ENCODE measurements at regions not wholly inside any gene's neighbourhood (a gene's known extent, or its start where the extent isn't known, plus 50 kb on each side); places are given as distances from the start of the nearest gene placed in this dataset.
"Not testable (repeated sequence)": the region's sequence is repeated elsewhere in the genome, so short reads cannot be mapped to it uniquely, and the experiment has no call there.

DNA sequence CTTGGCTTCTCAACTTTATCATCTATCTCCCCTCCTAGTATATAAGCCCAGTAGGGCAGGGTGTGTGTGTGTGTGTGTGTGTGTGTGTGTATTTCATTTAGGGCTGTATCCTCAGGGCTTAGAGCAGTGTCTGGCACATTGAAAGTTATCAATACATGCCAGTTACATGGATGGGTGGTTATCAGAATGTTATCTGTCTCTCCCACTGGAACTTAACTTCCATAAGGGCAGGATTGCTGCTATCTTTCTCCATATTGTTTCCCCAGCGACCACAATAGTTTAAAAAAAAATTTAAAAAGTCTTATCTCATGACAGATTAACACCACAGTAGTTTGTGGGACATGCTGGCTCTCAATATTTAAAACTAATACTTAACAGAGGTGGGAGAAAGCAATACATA lies 488.9 kb downstream of the PLCL1 start:
- no peak for DNase-seq (ENCODE audit: low read depth)

DNA sequence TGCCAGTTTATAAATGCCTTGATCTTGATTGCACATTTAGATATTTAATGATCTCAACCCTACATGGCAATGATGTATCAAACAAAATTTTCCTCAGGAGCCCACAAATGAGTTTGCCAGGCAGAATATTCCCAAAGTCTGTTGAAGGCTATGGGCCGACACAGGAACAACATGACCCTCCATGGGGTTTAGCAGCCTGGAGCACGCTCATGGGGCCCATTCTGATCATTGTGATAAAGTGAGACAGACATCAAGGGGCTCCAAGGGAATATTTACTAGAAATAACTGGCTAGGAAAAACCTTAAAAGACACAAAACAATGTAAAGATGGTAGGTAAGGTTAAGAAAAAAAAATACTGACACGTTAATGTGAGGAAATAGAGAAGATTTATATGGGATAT lies 485.4 kb downstream of the PLCL1 start:
- no peak for DNase-seq (ENCODE audit: low read depth)

DNA sequence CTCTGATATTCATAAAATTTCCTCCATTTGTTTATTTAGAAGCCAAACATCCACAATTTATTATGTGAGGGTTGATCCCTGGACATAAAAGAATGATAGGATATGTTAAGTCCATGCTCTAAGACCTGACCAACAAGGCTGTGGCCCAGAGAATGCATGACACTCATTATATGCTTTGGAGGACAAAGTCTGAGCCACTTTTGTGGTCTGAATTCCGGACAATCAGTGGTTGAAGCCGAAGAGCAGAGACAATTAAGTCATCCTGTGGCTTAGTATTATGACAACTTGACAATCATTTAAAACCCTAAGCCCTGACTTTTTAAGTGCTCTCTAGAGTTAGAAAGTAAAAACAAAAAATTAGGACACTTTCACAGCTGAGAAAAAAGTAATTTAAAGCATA lies 483.3 kb downstream of the PLCL1 start:
- no peak for DNase-seq (ENCODE audit: low read depth)

DNA sequence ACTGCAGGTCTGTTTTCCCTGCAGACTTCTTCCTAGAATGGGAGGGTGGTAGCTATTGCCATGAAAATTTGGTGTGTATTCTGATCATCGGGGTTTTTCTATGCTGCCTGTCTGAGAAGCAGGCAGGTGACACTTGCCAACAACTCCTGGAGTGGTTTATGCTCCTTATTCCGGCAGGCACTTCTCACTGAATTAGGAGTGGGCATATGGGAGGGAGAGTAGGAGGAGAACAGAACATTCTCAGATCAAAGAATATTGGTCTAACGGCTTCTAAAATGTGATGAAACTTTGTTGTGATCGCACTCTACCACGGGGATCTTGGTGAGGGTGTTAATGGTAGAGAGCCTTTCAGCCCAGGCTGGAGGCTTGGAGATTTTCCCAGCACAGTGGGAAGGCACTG lies 480.8 kb downstream of the PLCL1 start:
- no peak for DNase-seq (ENCODE audit: low read depth)

DNA sequence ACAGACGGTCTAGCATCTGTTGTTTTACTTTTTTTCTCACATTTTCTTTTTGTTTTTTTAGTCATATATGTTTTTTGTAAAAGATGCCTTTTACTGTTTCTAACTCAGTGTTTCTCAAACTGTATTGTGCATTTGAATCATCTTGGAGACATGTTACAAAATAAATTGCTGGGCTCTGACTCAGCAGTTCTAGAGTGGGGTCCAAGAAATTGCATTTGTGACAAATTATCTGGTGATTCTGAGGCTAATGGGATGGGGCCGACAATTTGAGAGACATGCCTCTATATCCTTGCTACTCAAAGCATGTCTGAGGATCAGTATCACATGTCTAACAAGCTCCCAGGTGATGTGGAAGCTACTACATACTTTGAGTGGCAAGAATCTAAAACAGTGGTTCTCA lies 478.8 kb downstream of the PLCL1 start:
- DNase-seq (ENCODE audit: low read depth): peak; percentile 25

DNA sequence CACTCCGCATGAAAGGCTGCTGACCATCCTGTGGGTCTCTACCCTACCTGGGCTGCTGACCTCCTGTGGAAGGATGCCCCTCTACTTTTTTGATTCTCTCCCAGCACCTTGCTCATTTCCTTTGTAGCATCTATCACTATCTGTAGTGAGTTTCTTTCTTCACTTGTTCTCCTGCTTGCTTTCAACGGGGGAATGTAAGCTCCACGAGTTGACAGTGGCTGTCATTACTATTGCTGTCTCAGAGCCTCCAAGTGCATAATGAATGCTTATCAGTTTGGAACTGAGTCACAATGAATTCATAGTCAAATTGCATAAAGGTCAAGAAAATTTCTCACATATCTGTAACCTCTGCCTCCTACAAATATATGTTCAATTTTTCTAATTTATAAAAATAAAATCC lies 477.7 kb downstream of the PLCL1 start:
- DNase-seq (ENCODE audit: low read depth): no peak

DNA sequence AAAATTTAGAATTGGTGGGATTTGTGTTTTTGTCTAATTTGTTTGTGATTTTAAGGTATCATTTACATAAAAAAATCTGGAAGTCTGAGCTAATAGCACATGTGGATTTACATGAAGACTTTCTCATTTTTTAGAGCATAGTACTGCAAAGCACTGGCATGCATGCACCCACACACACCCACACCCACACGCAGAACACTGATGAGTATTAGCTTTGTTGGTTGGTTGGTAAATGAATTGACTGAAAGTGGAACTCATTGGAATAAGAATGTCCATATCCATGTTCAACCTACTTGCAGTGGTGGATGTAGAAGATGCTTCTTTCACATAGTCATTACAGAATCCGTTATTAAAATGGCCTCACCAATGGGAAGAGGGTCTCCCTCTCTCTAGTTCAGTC lies 475.8 kb downstream of the PLCL1 start:
- DNase-seq (ENCODE audit: low read depth): no peak

DNA sequence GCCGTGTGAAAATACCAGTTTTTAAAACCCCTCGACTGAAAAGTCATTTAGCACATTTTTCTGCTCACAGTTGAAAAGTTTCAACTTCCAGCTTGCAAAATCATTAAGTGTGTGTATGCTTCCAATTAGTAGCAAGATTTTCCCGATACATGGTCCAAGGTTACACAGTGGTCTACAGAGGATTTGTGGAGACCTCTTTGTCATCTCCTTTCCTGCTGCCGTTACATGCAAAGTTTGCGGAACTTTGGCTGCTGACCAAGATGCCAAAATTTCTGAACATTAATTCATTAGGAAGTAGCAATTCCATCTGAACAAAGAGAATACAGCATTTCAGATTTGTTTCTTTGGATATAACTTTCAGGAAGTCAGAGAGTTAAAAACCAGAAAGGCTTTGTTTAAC lies 474.6 kb downstream of the PLCL1 start:
- DNase-seq (ENCODE audit: low read depth): no peak

DNA sequence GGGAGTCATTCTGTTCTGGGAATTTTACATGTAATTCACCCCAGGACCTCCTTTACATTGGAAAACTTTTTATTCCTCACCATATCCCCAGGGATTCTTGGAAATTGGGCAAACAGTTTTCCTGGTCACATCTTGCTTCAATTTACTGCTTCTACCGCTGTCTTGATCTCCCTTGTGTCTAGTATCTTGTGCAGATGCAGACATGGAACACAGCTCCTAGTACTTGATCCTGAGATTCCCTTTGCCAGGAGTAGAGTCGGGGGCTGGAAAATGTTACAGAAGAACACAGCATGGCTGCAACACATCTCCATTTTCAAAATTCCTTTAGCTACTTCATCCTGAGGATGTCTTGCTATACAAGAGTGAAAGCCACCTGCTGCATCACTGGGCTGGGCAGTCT lies 472.8 kb downstream of the PLCL1 start:
- no peak for DNase-seq (ENCODE audit: low read depth)

DNA sequence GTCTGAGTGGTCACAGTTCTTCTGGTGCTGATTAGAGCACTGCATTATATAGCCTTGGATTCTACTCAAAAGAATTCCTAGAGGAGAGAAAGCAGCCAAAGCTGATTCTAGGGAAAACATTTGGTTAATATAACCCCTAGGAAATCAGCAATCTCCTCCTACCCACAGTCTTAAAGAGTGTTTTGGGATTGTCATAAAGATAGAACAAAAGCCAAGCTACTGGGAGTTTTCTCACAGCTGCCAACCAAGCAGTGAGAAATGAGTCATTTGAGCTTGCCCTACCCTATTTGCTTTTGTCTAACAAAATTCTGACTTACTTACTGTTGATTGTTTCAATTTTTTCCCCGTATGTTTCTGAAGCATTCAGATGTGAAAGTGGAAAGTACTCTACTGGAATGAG lies 469.3 kb downstream of the PLCL1 start:
- DNase-seq (ENCODE audit: low read depth): peak; percentile 8

DNA sequence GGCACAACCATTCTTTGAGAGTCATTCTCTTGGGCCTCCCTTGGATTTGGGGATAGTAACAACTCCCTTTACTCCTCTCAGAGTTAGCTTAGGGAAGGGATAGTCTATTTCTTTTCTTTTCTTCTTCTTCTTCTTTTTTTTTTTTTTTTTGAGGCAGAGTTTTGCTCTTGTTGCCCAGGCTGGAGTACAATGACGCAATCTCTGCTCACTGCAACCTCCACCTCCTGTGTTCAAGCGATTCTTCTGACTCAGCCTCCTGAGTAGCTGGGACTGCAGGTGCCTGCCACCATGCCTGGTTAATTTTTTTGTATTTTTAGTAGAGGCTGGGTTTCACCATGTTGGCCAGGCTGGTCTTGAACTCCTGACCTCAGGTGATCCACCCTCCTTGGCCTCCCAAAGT lies 465.8 kb downstream of the PLCL1 start:
- DNase-seq (ENCODE audit: low read depth): not testable (repeated sequence)

DNA sequence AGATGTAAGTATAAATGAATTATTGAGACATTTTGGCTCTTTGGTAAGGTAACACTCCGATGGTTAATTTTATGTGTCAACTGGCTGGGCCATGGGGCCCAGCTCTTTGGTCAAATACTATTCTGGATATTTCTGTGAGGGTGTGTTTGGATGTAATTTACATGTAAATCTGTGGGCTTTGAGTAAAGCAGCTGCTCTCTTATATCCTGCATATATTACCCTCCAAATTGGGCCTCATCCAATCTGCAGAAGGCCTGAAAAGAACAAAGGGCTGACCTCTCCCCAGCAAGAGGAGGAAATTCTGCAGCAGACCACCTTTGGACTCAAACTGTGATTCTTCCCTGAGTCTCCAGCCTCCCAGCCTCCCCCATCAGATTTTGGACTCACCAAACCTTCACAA lies 464.1 kb downstream of the PLCL1 start:
- no peak for DNase-seq (ENCODE audit: low read depth)

DNA sequence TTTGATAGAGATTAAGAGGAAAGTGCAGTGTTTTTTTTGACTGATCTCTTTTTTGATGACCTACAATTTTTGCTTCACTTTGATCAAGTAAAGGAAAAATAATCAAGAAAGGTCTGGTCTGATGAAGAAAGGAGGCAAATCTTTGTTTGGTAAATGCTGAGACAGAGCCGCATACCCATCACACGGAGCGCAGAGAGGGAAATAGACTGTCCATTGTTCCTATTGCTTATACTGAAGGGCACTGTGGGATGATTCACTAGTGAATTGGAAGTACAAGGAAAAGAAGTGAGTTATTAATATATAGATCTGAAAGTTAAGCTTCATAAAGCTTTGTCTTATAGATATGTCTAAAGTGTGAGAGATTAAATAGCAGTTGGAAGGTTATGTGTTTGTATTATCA lies 455.1 kb downstream of the PLCL1 start:
- no peak for DNase-seq (ENCODE audit: low read depth)

DNA sequence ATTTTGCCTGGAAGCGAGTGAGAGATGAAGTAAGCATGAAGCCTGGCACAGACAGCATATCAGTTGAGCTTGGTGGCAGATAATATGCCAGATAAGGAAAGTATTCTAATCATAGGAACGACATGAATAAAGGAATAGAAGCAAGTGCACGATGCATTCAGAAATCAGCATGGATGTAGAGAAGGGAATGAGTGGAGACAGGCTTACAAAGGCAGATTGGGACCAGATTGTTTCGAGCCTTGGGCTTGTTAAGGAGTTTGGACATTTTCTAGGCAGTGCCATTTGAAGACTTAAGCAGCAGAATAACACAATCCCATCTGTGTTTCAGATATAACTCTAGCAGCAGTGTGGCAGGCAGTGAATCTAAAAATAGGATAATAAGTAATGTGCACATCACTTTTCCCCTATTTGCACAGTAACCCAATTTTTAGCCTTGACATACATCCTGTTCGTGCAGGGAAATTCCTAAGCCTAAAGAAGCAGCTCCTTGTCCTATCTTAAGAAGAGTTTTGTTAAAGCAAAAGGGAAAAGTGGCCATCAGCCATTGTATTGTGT lies 450.2 kb downstream of the PLCL1 start:
- no peak for DNase-seq (ENCODE audit: low read depth)

DNA sequence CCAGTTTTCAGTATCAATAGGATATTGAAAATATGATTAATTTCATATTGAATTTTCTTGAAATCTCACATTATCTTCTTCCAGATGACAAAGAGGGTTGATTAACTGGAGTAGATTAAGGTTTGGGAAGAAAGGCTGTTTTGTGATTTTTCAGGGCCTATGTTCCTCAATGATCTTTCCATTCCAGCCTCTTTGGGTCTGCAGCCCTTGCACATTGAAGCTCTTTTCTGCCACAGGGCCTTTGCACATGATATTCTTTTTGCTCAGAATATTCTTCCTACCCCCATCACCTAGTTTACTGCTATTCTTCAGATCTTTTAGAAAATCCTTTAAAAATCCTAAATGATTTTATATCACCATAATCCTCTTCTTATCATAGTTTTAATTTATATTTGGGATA lies 449.6 kb downstream of the PLCL1 start:
- DNase-seq (ENCODE audit: low read depth): no peak

DNA sequence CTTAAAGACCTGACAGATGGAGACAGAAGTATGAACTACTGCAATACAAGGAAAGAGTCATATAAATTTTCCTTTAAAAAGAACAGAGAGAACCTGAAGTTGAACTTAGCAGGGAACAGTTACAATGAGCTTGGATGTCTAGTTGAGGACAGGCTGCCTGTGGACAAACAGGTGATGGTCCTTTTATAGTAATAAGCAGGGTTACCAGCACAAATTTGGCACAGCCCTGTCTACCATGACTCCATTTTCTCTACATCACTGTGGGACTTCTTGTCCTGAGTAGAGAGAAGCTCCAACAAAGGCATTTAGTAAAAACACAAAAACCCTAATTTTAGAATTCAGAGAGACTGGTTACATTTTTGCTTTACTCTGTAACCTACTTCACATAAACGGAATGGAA lies 448.1 kb downstream of the PLCL1 start:
- DNase-seq (ENCODE audit: low read depth): no peak

DNA sequence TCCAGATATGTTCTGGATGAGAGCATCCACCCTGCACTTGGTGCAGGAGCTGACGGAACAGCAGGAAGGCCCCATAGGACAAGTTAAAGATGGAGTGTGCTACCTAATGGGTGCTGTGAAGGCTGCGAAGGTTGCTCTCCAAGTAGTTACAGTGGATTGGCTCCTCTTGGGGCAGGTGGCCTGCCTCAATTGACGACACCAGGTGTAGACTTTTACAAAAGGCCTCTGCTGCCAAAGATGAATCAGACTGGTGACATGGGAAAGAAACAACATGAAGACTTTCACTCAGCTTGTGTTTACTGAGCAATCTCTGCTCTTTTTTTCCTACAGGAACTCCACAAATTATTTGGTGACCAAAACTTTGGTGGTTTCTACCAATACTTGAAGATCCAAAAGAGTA lies 437.7 kb downstream of the PLCL1 start:
- DNase-seq (ENCODE audit: low read depth): no peak

DNA sequence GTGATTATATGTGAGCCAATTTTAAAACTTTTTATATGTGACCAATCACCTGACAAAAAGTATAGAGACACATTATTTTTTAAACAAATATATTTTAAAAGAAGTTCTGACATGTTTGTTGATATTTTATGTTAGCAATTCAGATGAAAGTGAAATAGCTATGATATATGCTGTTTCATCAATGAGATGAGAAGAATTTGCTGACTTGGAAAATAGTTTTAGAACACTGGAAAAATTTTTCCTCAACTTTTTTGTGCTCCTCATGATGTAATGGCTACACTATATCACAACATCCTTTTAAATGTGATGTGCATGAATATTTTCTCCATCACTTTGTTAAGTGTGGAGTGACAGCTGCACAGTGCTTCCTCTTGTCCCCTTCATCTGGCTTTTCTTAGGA lies 434.0 kb downstream of the PLCL1 start:
- DNase-seq (ENCODE audit: low read depth): no peak

DNA sequence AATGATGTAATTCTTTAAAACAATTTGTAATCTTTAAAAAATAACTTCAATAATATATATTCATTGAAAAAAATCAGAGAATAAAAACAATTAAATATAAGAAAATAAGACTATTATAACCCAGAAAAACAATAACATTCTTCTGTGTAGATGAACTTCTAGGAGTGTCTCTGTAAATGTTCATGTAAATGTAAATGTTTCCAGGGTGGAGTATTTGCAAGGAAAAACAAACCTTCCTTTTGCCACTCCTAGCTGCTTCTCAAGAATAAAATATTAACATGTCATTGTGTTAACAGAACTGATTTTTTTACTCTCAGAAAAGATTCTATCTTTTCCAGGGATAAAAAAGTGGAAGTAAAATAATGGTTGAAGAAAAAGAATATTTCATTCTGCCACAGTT lies 431.9 kb downstream of the PLCL1 start:
- DNase-seq (ENCODE audit: low read depth): no peak

DNA sequence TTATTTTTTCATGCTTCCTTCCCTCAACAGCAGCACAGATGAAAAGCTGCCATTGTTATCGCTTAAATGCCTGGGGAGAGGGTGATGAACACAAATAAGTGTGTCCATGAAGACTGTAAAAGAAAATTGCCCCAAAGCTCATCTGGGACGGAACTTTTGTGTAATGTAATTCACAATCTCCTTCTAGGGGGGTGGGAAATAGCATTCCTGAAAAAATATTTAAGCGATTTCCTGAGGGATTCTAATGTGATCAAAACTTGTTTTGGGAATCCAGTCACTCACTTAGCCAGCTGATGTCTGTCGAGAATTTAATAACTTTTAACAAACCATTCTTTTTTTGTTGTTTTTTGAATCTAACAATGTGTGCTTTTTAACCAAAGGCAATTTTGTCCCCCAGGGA lies 427.9 kb downstream of the PLCL1 start:
- no peak for DNase-seq (ENCODE audit: low read depth)

DNA sequence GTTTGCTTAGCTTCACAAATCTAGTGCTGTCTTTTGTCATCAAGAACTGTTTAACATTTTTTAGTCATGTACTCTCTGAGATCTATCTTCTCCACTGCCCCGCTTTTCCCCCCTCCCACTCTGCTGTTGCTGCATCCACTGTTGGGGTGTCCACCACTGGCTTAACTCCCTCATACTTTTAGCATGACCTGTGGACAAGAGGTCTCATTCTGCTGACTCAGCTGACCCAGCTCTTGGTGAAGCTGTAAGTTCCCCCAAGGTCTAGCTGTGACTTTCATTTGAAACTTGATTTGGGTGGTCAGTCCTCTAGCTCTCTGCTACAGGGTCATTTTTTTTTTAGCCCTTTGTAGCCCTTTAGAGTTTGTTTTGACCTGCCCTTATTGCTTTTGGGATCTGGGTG lies 427.2 kb downstream of the PLCL1 start:
- no peak for DNase-seq (ENCODE audit: low read depth)

DNA sequence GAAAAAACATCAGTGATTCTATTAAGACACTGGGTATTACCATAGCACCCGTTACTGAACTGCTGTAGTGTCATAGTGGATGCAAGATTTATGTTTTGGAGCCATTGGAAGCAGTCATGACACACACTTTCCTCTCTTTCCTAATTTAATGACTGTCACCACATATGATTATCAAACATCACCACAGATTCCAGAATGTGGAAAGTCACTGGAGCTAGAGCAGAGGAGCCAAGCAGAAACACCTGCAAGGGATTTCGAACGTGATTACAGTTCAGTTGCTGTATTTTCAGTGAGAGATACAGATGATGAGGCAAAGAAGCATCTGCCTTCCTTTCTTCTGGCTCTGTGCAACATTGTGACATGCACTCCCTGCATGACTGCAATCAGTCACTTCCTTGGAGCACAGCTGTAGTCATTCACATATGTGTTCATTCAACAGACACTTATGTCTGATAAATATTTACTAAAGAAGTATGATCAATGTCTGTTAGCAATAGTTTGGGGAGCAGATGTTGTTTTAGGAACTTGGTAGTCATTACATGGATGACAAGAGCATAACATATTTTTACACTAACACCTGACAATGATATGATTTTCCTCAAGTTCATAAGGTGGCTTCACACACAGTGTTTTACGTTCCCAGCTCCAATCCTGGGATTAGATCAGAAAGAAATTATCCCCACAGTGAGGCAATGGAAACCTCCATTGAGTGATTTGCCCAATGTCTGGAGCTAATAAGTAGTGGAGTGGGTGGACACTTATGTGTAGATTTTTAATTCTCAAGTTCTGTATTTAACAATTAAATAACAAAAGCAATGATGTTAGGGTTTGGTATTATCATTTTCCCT lies 416.6 kb downstream of the PLCL1 start:
- DNase-seq (ENCODE audit: low read depth): no peak

DNA sequence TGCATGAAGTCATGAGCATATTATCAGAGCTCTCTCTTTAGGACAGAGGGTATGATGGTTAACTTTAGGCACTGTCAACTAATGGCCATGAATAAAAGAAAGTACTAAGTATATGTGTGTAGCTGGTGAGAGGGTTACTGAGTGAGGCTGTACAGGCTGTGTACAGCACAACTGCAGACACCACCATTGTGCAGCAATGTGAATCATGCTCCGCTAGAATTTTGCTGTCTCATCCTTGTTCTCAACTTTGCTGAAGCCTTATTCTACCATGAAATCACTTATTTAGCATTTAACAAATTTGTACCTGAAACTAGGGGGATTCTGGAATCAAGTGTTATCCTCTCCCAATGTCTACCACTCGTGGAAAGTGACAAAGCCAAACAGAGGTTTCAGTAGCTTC lies 414.9 kb downstream of the PLCL1 start:
- DNase-seq (ENCODE audit: low read depth): no peak

DNA sequence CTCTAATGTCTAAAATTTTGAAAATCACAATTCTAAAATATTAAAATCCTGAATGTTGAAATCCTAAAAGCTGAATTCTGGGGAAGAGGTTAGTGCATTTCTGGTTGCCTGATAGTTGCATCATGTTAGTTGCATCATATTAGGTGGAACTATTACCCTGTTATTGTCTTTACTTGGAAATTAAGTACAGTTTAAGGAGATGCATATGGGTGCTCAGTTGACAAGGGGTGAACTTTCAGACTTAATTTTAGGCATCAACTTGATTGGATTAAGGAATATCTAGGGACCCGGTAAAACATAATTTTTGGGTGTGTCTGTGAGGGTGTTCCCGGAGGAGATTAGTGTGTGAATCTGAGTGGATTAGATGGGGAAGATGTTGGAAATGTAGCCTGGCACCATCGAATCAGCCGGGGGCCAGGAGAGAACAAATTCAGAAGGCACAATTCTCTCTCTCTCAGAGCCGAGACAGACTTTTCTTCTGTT lies 409.8 kb downstream of the PLCL1 start:
- no peak for DNase-seq (ENCODE audit: low read depth)

All from HS-5 (cell line).